ENCODE measurements at regions not wholly inside any gene's neighbourhood (a gene's known extent, or its start where the extent isn't known, plus 50 kb on each side); places are given as distances from the start of the nearest gene placed in this dataset.
"Not testable (repeated sequence)": the region's sequence is repeated elsewhere in the genome, so short reads cannot be mapped to it uniquely, and the experiment has no call there.

- H3K27ac Mint-ChIP-seq; H3K9me3 ChIP-seq (ENCODE audit: low read length); H3K4me1 ChIP-seq (ENCODE audit: insufficient read depth, low read length); DNase-seq; H3K36me3 ChIP-seq (ENCODE audit: insufficient read depth, low read length); H3K27ac ChIP-seq (ENCODE audit: low read depth, low read length); H3K27me3 Mint-ChIP-seq; H3K4me1 Mint-ChIP-seq; H3K9me3 Mint-ChIP-seq; H3K27me3 ChIP-seq (ENCODE audit: insufficient read depth, low read length, poor library complexity, severe bottlenecking); CTCF ChIA-PET; H3K36me3 Mint-ChIP-seq; H3K4me3 Mint-ChIP-seq; H3K4me3 ChIP-seq (ENCODE audit: low read length); POLR2A ChIA-PET: not testable (repeated sequence)
These were observed 240.1 kb downstream of the NPIPA7 start for GRCh38 chr16:16618963-16619465.

- H3K4me1 Mint-ChIP-seq; DNase-seq; H3K4me3 ChIP-seq (ENCODE audit: low read length); H3K27ac ChIP-seq (ENCODE audit: low read depth, low read length); H3K4me3 Mint-ChIP-seq; H3K4me1 ChIP-seq (ENCODE audit: insufficient read depth, low read length); POLR2A ChIA-PET; H3K36me3 Mint-ChIP-seq; H3K27me3 Mint-ChIP-seq; H3K27me3 ChIP-seq (ENCODE audit: insufficient read depth, low read length, poor library complexity, severe bottlenecking); H3K9me3 ChIP-seq (ENCODE audit: low read length); CTCF ChIA-PET; H3K27ac Mint-ChIP-seq; H3K9me3 Mint-ChIP-seq; H3K36me3 ChIP-seq (ENCODE audit: insufficient read depth, low read length): not testable (repeated sequence)
These were observed 245.4 kb downstream of the NPIPA7 start for GRCh38 chr16:16624367-16624766.

GRCh38 chr16:16625140-16625539 is 246.2 kb downstream of the NPIPA7 start:
- DNase-seq; H3K27me3 ChIP-seq (ENCODE audit: insufficient read depth, low read length, poor library complexity, severe bottlenecking); CTCF ChIA-PET; H3K36me3 ChIP-seq (ENCODE audit: insufficient read depth, low read length); H3K27me3 Mint-ChIP-seq; H3K9me3 Mint-ChIP-seq; H3K4me1 ChIP-seq (ENCODE audit: insufficient read depth, low read length); H3K4me3 ChIP-seq (ENCODE audit: low read length); H3K27ac ChIP-seq (ENCODE audit: low read depth, low read length); H3K36me3 Mint-ChIP-seq; H3K9me3 ChIP-seq (ENCODE audit: low read length); H3K4me1 Mint-ChIP-seq; H3K27ac Mint-ChIP-seq; H3K4me3 Mint-ChIP-seq; POLR2A ChIA-PET: not testable (repeated sequence)

- H3K27me3 Mint-ChIP-seq; H3K9me3 ChIP-seq (ENCODE audit: low read length); H3K36me3 ChIP-seq (ENCODE audit: insufficient read depth, low read length); CTCF ChIA-PET; H3K4me1 ChIP-seq (ENCODE audit: insufficient read depth, low read length); H3K27ac ChIP-seq (ENCODE audit: low read depth, low read length); H3K27ac Mint-ChIP-seq; H3K4me1 Mint-ChIP-seq; H3K36me3 Mint-ChIP-seq; H3K4me3 ChIP-seq (ENCODE audit: low read length); DNase-seq; H3K27me3 ChIP-seq (ENCODE audit: insufficient read depth, low read length, poor library complexity, severe bottlenecking); H3K9me3 Mint-ChIP-seq; POLR2A ChIA-PET; H3K4me3 Mint-ChIP-seq: not testable (repeated sequence)
These were observed 248.9 kb downstream of the NPIPA7 start for GRCh38 chr16:16627865-16628264.

- H3K4me3 Mint-ChIP-seq; H3K4me1 Mint-ChIP-seq; DNase-seq; H3K4me3 ChIP-seq (ENCODE audit: low read length); H3K9me3 ChIP-seq (ENCODE audit: low read length); H3K36me3 ChIP-seq (ENCODE audit: insufficient read depth, low read length); CTCF ChIA-PET; H3K27ac Mint-ChIP-seq; H3K27me3 ChIP-seq (ENCODE audit: insufficient read depth, low read length, poor library complexity, severe bottlenecking); H3K27ac ChIP-seq (ENCODE audit: low read depth, low read length); H3K4me1 ChIP-seq (ENCODE audit: insufficient read depth, low read length); H3K36me3 Mint-ChIP-seq; H3K9me3 Mint-ChIP-seq; H3K27me3 Mint-ChIP-seq; POLR2A ChIA-PET: not testable (repeated sequence)
These were observed 259.3 kb downstream of the NPIPA7 start for GRCh38 chr16:16638231-16638630.

GRCh38 chr16:16638714-16639113 is 259.8 kb downstream of the NPIPA7 start:
- peak overlapping the region in 1 of 8 donors; percentile 10 for H3K27ac Mint-ChIP-seq
- CTCF ChIA-PET; H3K27ac ChIP-seq (ENCODE audit: low read depth, low read length); H3K36me3 Mint-ChIP-seq; DNase-seq; H3K4me1 ChIP-seq (ENCODE audit: insufficient read depth, low read length); H3K4me1 Mint-ChIP-seq; H3K4me3 ChIP-seq (ENCODE audit: low read length); H3K27me3 ChIP-seq (ENCODE audit: insufficient read depth, low read length, poor library complexity, severe bottlenecking); POLR2A ChIA-PET; H3K9me3 ChIP-seq (ENCODE audit: low read length); H3K27me3 Mint-ChIP-seq; H3K36me3 ChIP-seq (ENCODE audit: insufficient read depth, low read length); H3K4me3 Mint-ChIP-seq; H3K9me3 Mint-ChIP-seq: not testable (repeated sequence)

- H3K27me3 ChIP-seq (ENCODE audit: insufficient read depth, low read length, poor library complexity, severe bottlenecking); H3K4me1 ChIP-seq (ENCODE audit: insufficient read depth, low read length); CTCF ChIA-PET; H3K9me3 ChIP-seq (ENCODE audit: low read length); POLR2A ChIA-PET; H3K4me3 Mint-ChIP-seq; H3K27ac ChIP-seq (ENCODE audit: low read depth, low read length); DNase-seq; H3K27ac Mint-ChIP-seq; H3K4me3 ChIP-seq (ENCODE audit: low read length); H3K9me3 Mint-ChIP-seq; H3K36me3 ChIP-seq (ENCODE audit: insufficient read depth, low read length); H3K27me3 Mint-ChIP-seq; H3K36me3 Mint-ChIP-seq; H3K4me1 Mint-ChIP-seq: not testable (repeated sequence)
These were observed 264.9 kb downstream of the NPIPA7 start for GRCh38 chr16:16643828-16644227.

- H3K4me1 Mint-ChIP-seq; H3K27me3 Mint-ChIP-seq; H3K9me3 ChIP-seq (ENCODE audit: low read length); DNase-seq; H3K4me1 ChIP-seq (ENCODE audit: insufficient read depth, low read length); H3K27me3 ChIP-seq (ENCODE audit: insufficient read depth, low read length, poor library complexity, severe bottlenecking); H3K9me3 Mint-ChIP-seq; H3K36me3 Mint-ChIP-seq; H3K4me3 ChIP-seq (ENCODE audit: low read length); H3K4me3 Mint-ChIP-seq; H3K27ac ChIP-seq (ENCODE audit: low read depth, low read length); POLR2A ChIA-PET; H3K36me3 ChIP-seq (ENCODE audit: insufficient read depth, low read length); H3K27ac Mint-ChIP-seq; CTCF ChIA-PET: not testable (repeated sequence)
These were observed 269.1 kb downstream of the NPIPA7 start for GRCh38 chr16:16648002-16648401.

GRCh38 chr16:16672180-16672812 is 293.4 kb downstream of the NPIPA7 start:
- DNase-seq; H3K36me3 Mint-ChIP-seq; H3K4me1 ChIP-seq (ENCODE audit: insufficient read depth, low read length); H3K27ac ChIP-seq (ENCODE audit: low read depth, low read length); H3K4me3 Mint-ChIP-seq; H3K9me3 Mint-ChIP-seq; H3K4me1 Mint-ChIP-seq; H3K36me3 ChIP-seq (ENCODE audit: insufficient read depth, low read length); H3K27me3 Mint-ChIP-seq; POLR2A ChIA-PET; H3K27ac Mint-ChIP-seq; H3K27me3 ChIP-seq (ENCODE audit: insufficient read depth, low read length, poor library complexity, severe bottlenecking); H3K9me3 ChIP-seq (ENCODE audit: low read length); CTCF ChIA-PET; H3K4me3 ChIP-seq (ENCODE audit: low read length): not testable (repeated sequence)

All from CD8-positive, alpha-beta memory T cell (primary cell).